ENCODE measurements at regions not wholly inside any gene's neighbourhood (a gene's known extent, or its start where the extent isn't known, plus 50 kb on each side); places are given as distances from the start of the nearest gene placed in this dataset.
A peak's percentile ranks its signal among the peaks of the same experiment; 100 is the strongest.

GRCh38 chr17:77668518-77668917, 290.0 kb upstream of the TNRC6C start:
- no peak for DNase-seq

- DNase-seq, result no peak
These were observed 288.3 kb upstream of the TNRC6C start for GRCh38 chr17:77670173-77670572.

- DNase-seq, result no peak
These were observed 284.1 kb upstream of the TNRC6C start for GRCh38 chr17:77674358-77674757.

- no peak for DNase-seq
These were observed 283.1 kb upstream of the TNRC6C start for GRCh38 chr17:77675411-77675810.

- DNase-seq, result no peak
These were observed 282.7 kb upstream of the TNRC6C start for GRCh38 chr17:77675816-77676215.

- DNase-seq, result no peak
These were observed 282.3 kb upstream of the TNRC6C start for GRCh38 chr17:77676237-77676661.

GRCh38 chr17:77677211-77677610, 281.3 kb upstream of the TNRC6C start:
- DNase-seq, result no peak

- no peak for DNase-seq
These were observed 280.9 kb upstream of the TNRC6C start for GRCh38 chr17:77677630-77678029.

GRCh38 chr17:77679589-77679988, 278.9 kb upstream of the TNRC6C start:
- no peak for DNase-seq

- peak; percentile 26 for DNase-seq
These were observed 276.6 kb upstream of the TNRC6C start for GRCh38 chr17:77681861-77682260.

GRCh38 chr17:77684803-77685798, 273.4 kb upstream of the TNRC6C start:
- DNase-seq, result no peak

- DNase-seq, result no peak
These were observed 272.5 kb upstream of the TNRC6C start for GRCh38 chr17:77685881-77686486.

- DNase-seq, result no peak
These were observed 271.6 kb upstream of the TNRC6C start for GRCh38 chr17:77686903-77687302.

GRCh38 chr17:77687417-77687816, 271.1 kb upstream of the TNRC6C start:
- no peak for DNase-seq

- no peak for DNase-seq
These were observed 270.6 kb upstream of the TNRC6C start for GRCh38 chr17:77687921-77688320.

GRCh38 chr17:77688369-77688768, 270.1 kb upstream of the TNRC6C start:
- no peak for DNase-seq

- peak; percentile 55 for DNase-seq
These were observed 268.0 kb upstream of the TNRC6C start for GRCh38 chr17:77690271-77691161.

GRCh38 chr17:77691216-77692085, 267.1 kb upstream of the TNRC6C start:
- DNase-seq, result peak; percentile 30

GRCh38 chr17:77692571-77693161, 265.8 kb upstream of the TNRC6C start:
- DNase-seq, result peak; percentile 32

GRCh38 chr17:77693301-77693700, 265.2 kb upstream of the TNRC6C start:
- no peak for DNase-seq

GRCh38 chr17:77693776-77694175, 264.7 kb upstream of the TNRC6C start:
- no peak for DNase-seq

All from RPMI8226 (cell line).